GF-D8 (cell line): ENCODE measurements at regions not wholly inside any gene's neighbourhood (a gene's known extent, or its start where the extent isn't known, plus 50 kb on each side); places are given as distances from the start of the nearest gene placed in this dataset.

Experiments
- DNase-seq: peaks from one replicate; lab custom pipeline; 2025; lab: John Stamatoyannopoulos, UW

DNA sequence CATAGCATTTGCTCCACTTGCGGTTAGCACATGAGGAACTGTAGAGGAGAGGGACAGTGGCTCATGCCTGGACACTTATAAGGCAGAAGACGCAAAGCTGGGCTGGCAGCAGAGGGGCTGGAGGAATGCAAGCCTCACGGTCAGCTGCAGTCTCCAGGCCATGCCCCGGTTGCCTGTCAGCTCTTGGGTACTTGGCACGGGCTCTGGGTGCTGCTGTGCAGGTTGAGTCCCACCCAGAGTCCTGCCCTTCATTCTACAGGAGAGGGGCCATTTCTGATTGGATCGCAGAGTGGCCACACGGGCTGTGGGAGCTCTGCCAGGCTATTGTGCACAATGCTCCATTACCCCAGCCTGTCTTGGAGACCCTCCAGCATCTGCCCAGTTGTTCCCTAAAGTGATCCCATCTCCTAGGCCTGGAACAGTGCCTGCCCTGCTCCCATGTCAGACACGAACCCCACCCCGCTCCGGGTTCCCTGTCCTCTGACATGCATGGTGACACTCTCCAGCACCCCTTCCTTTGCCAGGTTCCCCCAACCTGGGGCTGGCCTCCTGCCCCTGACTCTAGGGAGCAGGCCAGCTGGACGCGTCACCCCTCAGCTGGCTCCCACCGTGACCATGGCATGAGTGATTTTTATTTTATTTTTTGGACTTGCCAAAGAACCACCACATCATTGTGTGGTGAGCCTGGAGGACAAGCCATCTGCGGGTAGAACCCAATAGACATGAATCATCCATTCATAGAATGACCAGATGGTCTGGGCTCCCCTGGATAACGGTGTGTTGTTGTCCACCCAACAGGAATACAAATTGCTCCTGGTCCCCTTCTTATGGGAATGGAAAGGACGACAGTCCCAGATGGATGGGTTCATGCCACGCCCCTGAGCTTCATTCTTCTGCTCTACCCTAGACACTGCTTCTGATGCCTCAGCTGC, 51.0 kb upstream of the KLF13 start:
- DNase-seq = no peak

DNA sequence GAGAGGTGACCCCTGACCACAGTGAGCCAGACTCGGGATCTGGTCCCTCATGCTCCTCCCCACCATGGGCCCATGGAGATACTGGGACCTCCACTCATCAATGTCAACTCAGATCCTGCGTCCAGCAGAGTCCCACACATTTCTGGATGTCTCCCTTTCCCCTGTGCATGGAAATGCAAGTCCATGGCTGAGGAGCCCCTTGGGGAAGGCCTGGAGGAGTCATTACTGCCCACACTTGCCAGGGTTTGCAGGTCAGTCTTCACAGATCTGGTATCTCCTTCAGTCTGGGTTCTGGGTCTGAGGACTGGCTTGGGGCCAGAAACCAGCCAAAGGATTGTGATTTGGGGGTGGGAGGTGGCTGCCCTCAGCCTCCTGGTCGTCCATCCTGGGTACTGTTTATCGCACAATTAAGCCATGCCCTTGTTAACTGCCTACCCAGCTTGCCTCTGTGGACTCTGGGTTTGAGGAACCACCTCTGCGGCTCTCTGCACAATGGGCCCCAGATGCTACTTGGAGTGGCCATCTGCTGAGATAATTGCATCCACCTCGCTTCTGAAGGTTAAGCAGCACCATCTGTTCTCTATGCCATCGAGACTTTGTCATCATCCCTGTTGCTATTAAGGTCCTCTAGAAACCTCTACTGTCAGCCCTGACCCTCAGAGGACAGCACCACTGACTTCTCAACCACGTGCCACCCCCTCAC, 49.9 kb upstream of the KLF13 start:
- DNase-seq = no peak
